Astrocyte (in vitro differentiated cells and primary cell): ENCODE measurements at regions not wholly inside any gene's neighbourhood (a gene's known extent, or its start where the extent isn't known, plus 50 kb on each side); places are given as distances from the start of the nearest gene placed in this dataset.

ENCODE experiments used
- DNase-seq: peaks from one replicate; pipeline ENCODE4 v3.0.0-alpha.2; 2010; ENCODE audit warnings: low read depth
- FAIRE-seq: peaks from 2 replicates; lab custom pipeline; 2011; peaks lifted over from hg19 to GRCh38; lab: Jason Lieb, UNC
- H2AFZ ChIP-seq: 2 replicates; pipeline ENCODE4 v1.6.0; 2012; ENCODE audit warnings: low read depth, low read length, inconsistent platforms
- H3K27ac ChIP-seq: 2 replicates; pipeline ENCODE4 v1.5.1; 2011; ENCODE audit warnings: low read depth, low read length, inconsistent platforms
- H3K27me3 ChIP-seq: 2 replicates; pipeline ENCODE4 v1.6.0; 2011; ENCODE audit warnings: low read length, inconsistent platforms; ENCODE audit not compliant: insufficient read depth
- H3K36me3 ChIP-seq: 2 replicates; pipeline ENCODE4 v1.5.1; 2011; ENCODE audit warnings: low read length, inconsistent platforms; ENCODE audit not compliant: insufficient read depth
- H3K4me1 ChIP-seq: 2 replicates; pipeline ENCODE4 v1.5.1; 2011; ENCODE audit warnings: low read length, inconsistent platforms; ENCODE audit not compliant: insufficient read depth
- H3K4me2 ChIP-seq: 2 replicates; pipeline ENCODE4 v1.6.0; 2012; ENCODE audit warnings: low read length, inconsistent platforms
- H3K4me3 ChIP-seq: 2 replicates; pipeline ENCODE4 v1.5.1; 2011; ENCODE audit warnings: low read depth, mild to moderate bottlenecking, low read length, inconsistent platforms; ENCODE audit not compliant: insufficient read depth
- H3K79me2 ChIP-seq: 2 replicates; pipeline ENCODE4 v1.6.0; 2012; ENCODE audit warnings: mild to moderate bottlenecking, low read length, inconsistent platforms; ENCODE audit not compliant: insufficient read depth
- H3K9ac ChIP-seq: 2 replicates; pipeline ENCODE4 v1.6.0; 2012; ENCODE audit warnings: mild to moderate bottlenecking, low read length, inconsistent platforms
- H3K9me3 ChIP-seq: 2 replicates; pipeline ENCODE4 v1.5.1; 2012; ENCODE audit warnings: low read depth, mild to moderate bottlenecking, low read length, inconsistent platforms; ENCODE audit not compliant: insufficient read depth
- H4K20me1 ChIP-seq: 2 replicates; pipeline ENCODE4 v1.6.0; 2012; ENCODE audit warnings: low read length, inconsistent platforms; ENCODE audit not compliant: insufficient read depth
- H3K27ac Mint-ChIP-seq: one replicate; pipeline ENCODE4 v1.8.0; 2021; ENCODE audit warnings: mild to moderate bottlenecking, mixed read lengths; ENCODE audit not compliant: unreplicated experiment
- H3K27me3 Mint-ChIP-seq: one replicate; pipeline ENCODE4 v1.8.0; 2021; ENCODE audit warnings: low read depth, mixed read lengths; ENCODE audit not compliant: unreplicated experiment
- H3K36me3 Mint-ChIP-seq: one replicate; pipeline ENCODE4 v1.8.0; 2021; ENCODE audit warnings: low read depth, mixed read lengths; ENCODE audit not compliant: unreplicated experiment
- H3K4me1 Mint-ChIP-seq: one replicate; pipeline ENCODE4 v1.8.0; 2021; ENCODE audit warnings: low read depth, mixed read lengths; ENCODE audit not compliant: unreplicated experiment
- H3K4me3 Mint-ChIP-seq: one replicate; pipeline ENCODE4 v1.8.0; 2021; ENCODE audit warnings: mild to moderate bottlenecking, moderate library complexity, mixed read lengths; ENCODE audit not compliant: unreplicated experiment
- H3K9me3 Mint-ChIP-seq: one replicate; pipeline ENCODE4 v1.8.0; 2021; ENCODE audit warnings: mild to moderate bottlenecking, mixed read lengths; ENCODE audit not compliant: unreplicated experiment
- EZH2 ChIP-seq: IDR thresholded peaks from 2 replicates; pipeline ENCODE4 v1.6.1; 2012; ENCODE audit warnings: mild to moderate bottlenecking, low read length, inconsistent platforms; ENCODE audit not compliant: insufficient read depth
- TF ChIP-seq, protein P1 (sequence below): IDR thresholded peaks from 2 replicates; pipeline ENCODE4 v1.5.1; 2011; ENCODE audit warnings: low read depth, mild to moderate bottlenecking, inconsistent platforms, low read length, moderate library complexity; ENCODE audit not compliant: insufficient read depth

DNA sequence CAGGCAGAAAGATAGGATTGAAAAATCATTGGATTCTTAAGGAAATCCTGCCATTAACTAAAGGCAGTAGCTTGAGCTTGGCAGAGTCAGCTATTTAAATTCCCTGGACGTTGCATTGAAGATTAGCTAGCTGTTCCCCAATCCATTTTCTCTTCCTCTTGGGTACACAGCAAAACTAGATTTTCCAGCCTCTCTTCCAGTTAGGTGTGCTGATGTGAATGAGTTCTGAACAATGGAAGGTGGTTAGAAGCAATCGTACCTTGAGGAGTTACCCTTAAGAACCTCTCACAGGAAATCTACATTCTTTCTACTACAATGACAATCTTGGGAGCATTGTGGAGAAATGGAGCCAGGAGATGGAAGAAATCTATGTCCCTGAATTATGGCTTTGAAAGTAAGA, 383.2 kb upstream of the TBL1XR1 start:
- TF ChIP-seq EZH2 = no peak
- TF ChIP-seq, protein P1, sequence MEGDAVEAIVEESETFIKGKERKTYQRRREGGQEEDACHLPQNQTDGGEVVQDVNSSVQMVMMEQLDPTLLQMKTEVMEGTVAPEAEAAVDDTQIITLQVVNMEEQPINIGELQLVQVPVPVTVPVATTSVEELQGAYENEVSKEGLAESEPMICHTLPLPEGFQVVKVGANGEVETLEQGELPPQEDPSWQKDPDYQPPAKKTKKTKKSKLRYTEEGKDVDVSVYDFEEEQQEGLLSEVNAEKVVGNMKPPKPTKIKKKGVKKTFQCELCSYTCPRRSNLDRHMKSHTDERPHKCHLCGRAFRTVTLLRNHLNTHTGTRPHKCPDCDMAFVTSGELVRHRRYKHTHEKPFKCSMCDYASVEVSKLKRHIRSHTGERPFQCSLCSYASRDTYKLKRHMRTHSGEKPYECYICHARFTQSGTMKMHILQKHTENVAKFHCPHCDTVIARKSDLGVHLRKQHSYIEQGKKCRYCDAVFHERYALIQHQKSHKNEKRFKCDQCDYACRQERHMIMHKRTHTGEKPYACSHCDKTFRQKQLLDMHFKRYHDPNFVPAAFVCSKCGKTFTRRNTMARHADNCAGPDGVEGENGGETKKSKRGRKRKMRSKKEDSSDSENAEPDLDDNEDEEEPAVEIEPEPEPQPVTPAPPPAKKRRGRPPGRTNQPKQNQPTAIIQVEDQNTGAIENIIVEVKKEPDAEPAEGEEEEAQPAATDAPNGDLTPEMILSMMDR = no peak
- H3K36me3 ChIP-seq = no peaks in the 10 kb centered on the region
- no peak overlapping the region for H3K27ac ChIP-seq
- no peak for DNase-seq
- H3K9me3 ChIP-seq = no peaks in the 10 kb centered on the region
- no peak overlapping the region for H3K4me3 Mint-ChIP-seq
- no peak for FAIRE-seq
- no peaks in the 10 kb centered on the region for H3K4me1 Mint-ChIP-seq
- no peak overlapping the region for H2AFZ ChIP-seq
- no peaks in the 10 kb centered on the region for H3K27me3 Mint-ChIP-seq
- H3K4me2 ChIP-seq = no peak overlapping the region
- no peak overlapping the region for H3K9ac ChIP-seq
- no peaks in the 10 kb centered on the region for H3K27me3 ChIP-seq
- no peak overlapping the region for H3K4me3 ChIP-seq
- no peaks in the 10 kb centered on the region for H3K9me3 Mint-ChIP-seq
- H3K79me2 ChIP-seq = no peaks in the 10 kb centered on the region
- no peaks in the 10 kb centered on the region for H3K36me3 Mint-ChIP-seq
- H4K20me1 ChIP-seq = no peaks in the 10 kb centered on the region
- H3K27ac Mint-ChIP-seq = no peak overlapping the region
- no peaks in the 10 kb centered on the region for H3K4me1 ChIP-seq

DNA sequence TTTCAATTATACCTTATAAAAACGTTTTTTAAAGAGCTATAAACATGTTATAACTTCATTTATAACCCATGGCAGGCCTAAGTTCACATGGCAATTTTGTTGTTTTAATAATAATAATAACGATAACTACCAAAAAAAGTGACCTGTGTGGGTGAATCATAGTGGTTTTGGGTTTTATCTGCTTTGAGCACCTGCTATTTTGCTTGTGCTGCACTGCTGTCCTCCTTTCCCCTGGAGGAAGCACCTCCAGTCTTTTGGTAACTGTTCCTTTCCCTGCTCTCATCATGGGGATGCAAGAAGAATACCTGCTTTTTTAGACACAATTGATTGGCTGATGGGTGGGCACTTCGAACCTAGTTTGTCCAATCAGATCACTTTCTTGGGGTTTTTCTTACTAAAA, 388.0 kb upstream of the TBL1XR1 start:
- Histone ChIP-seq H3K9ac (no peak overlapping the region), H2AFZ (no peak overlapping the region), H3K4me3 (no peak overlapping the region), H3K36me3 (no peaks in the 10 kb centered on the region), H3K9me3 (no peaks in the 10 kb centered on the region), H4K20me1 (no peaks in the 10 kb centered on the region), H3K4me2 (no peak overlapping the region), H3K27me3 (no peaks in the 10 kb centered on the region), H3K4me1 (peaks cover 12% of the 10 kb centered on the region), H3K79me2 (no peaks in the 10 kb centered on the region), H3K27ac (no peak overlapping the region)
- TF ChIP-seq, protein P1 = no peak
- no peak for TF ChIP-seq EZH2
- peaks cover 4% of the 10 kb centered on the region for H3K9me3 Mint-ChIP-seq
- H3K27me3 Mint-ChIP-seq = no peaks in the 10 kb centered on the region
- DNase-seq (no peak), FAIRE-seq (no peak)
- no peak overlapping the region for H3K27ac Mint-ChIP-seq
- peaks cover 8% of the 10 kb centered on the region for H3K4me1 Mint-ChIP-seq
- H3K4me3 Mint-ChIP-seq = no peak overlapping the region
- no peaks in the 10 kb centered on the region for H3K36me3 Mint-ChIP-seq

DNA sequence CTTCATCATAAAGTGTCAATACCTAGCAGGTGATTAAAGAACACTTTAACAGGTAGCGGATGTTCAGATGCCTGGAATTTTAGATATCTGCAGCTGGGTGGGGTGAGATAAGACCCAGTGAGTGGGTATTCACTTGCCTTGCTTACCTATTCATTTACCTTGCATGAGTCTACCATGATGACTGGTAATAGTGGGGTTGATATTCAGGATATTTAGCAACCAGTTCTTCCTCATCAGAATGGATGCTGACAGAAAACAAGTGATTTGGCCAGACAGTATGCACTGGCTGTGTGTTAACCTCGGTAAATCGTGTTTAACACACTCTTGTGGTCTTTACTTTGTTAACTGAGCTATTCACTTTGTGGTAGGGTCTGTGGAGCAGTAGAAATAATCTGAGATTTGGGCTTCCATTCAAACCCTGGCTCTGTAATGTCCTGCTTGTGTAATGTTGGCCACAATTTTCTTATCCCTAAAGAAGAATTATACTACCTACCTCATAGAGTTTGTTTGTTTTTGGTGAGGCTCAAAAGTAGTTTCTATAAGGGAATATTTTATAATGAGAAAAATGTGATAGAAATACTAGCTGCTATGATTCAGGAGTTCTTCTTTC, 391.9 kb upstream of the TBL1XR1 start:
- H3K4me3 Mint-ChIP-seq = no peak overlapping the region
- H3K36me3 Mint-ChIP-seq = no peaks in the 10 kb centered on the region
- no peak overlapping the region for H3K4me3 ChIP-seq
- no peaks in the 10 kb centered on the region for H3K9me3 ChIP-seq
- H2AFZ ChIP-seq = no peak overlapping the region
- H3K4me1 Mint-ChIP-seq = peaks cover 16% of the 10 kb centered on the region
- H3K27me3 Mint-ChIP-seq = no peaks in the 10 kb centered on the region
- DNase-seq (peak; percentile 70), FAIRE-seq (no peak)
- peaks cover 31% of the 10 kb centered on the region for H3K4me1 ChIP-seq
- H3K9me3 Mint-ChIP-seq = peaks cover 4% of the 10 kb centered on the region
- no peaks in the 10 kb centered on the region for H3K27me3 ChIP-seq
- H3K27ac ChIP-seq = peak overlapping the region; percentile 36
- H3K9ac ChIP-seq = no peak overlapping the region
- H3K27ac Mint-ChIP-seq = no peak overlapping the region
- no peaks in the 10 kb centered on the region for H3K79me2 ChIP-seq
- no peak overlapping the region for H3K4me2 ChIP-seq
- TF ChIP-seq EZH2 = no peak
- TF ChIP-seq, protein P1 = no peak
- no peaks in the 10 kb centered on the region for H4K20me1 ChIP-seq
- H3K36me3 ChIP-seq = no peaks in the 10 kb centered on the region
